GM18870 (cell line): ENCODE measurements at regions not wholly inside any gene's neighbourhood (a gene's known extent, or its start where the extent isn't known, plus 50 kb on each side); places are given as distances from the start of the nearest gene placed in this dataset.
"Not testable (repeated sequence)": the region's sequence is repeated elsewhere in the genome, so short reads cannot be mapped to it uniquely, and the experiment has no call there.

Source experiments
- ATAC-seq: cut with Tn5 transposase; IDR thresholded peaks from one replicate; pipeline ENCODE4 v1.9.1; 2021; ENCODE audit warnings: moderate library complexity; ENCODE audit not compliant: unreplicated experiment

DNA sequence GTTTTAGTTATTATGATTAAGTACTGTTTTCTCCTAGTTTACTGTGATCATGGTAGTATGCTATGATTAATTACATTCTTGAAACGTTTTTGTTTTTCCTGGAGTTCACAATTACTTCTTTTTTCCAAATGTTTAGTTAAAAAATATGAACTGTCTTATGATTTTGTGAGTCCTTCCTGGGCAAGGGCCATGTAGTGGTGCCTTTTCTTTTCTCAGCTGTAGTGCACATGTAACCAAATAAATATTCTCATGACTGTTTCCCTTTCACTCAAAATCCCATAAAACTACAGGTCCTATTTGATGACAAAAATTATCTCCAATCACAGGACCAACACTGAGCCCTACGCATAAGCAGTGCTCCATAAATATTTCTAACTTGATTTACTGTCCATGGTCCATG lies 118.9 kb upstream of the EGR2 start:
- ATAC-seq, result no peak

DNA sequence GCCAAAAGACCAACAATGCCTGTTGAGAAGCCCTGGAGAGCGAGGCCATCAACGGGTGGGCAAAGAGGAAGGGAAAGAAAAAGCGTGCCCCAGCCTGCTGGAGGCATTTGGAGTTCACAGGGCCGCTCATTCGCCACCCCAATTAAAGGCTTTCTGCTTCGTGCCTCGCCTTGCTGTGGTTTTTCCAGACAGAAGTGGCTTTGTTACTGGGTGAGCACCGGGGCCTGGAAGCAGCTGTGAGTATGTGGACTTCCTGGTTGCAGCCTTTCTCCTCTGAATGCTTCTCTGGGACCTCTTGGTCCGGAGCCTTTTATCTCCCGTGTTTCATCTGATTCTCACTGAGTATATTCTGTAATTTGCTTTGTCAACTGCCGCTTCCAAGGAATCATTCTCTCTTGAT lies 118.1 kb upstream of the EGR2 start:
- ATAC-seq, result no peak

DNA sequence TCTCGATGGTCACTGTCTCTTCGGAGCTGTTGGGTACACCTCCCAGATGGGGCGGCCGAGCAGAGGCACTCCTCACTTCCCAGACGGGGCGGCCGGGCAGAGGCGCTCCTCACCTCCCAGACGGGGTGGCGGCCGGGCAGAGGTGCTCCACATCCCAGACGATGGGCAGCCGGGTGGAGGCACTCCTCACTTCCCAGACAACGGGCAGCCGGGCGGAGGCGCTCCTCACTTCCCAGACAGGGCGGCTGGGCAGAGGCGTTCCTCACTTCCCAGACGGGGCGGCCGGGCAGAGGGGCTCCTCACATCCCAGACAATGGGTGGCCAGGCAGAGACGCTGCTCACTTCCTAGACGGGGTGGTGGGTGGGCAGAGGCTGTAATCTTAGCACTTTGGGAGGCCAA lies 112.6 kb upstream of the EGR2 start:
- ATAC-seq, result not testable (repeated sequence)

DNA sequence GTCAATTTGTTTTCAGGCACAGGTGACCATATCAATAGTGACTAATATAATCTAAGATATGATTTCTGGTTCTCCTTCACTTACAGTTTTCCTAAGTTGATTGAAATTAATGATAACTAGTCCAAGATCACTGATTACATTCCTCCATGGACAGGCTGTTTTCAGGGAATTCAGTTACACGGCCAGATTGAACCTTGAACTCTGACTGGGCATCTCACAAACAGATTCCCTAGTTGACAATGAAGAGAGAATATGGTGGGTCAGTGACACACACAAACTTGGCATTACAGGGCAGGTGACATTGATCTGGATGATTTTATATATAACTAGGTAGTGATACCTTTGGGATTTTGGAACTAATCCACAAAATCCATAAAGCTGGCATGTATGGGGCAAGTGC lies 110.2 kb upstream of the EGR2 start:
- no peak for ATAC-seq

- no peak for ATAC-seq
Observed at GRCh38 chr10:62924344-62924748, 108.2 kb upstream of the EGR2 start.

- no peak for ATAC-seq
Observed at GRCh38 chr10:62919776-62920175, 103.6 kb upstream of the EGR2 start.

DNA sequence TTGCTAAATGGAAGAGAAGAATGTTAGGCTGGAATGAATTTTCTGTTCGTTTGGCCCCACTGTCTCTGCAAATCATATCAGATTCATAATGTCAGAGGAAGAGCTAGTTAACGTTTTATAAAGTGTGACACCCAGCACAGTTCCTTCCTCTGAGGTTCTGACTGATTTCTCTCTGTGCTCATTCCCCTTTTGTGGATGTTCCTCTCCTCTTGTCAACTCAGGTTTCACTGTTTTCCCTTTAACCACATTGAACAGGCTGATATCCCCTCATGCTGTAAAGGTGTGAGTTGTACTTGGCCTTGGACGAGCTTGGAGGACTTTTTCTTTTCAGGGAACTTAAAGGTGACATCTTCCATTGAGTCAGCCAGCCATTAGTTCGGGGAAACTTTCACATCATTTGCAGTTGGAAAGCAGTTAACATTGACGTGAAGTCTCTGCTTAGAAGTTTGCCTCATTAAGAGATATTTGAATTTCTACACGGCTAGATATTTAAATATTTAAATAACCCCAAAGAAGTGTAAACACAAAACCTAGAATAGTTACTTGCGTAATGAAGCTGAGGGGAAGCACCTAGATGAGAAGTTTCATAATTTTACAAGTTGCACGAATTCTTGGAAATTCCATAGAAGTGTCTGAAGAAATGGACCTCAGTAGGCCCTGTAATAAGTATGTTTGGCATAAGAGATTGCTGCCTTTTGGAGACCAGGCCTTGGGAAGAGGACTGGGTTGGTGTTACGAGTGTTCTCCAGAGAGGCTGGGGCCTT lies 101.5 kb upstream of the EGR2 start:
- ATAC-seq, result no peak

GRCh38 chr10:62916141-62916603 lies 100.0 kb upstream of the EGR2 start:
- no peak for ATAC-seq

GRCh38 chr10:62915158-62915557 lies 99.0 kb upstream of the EGR2 start:
- ATAC-seq, result no peak

DNA sequence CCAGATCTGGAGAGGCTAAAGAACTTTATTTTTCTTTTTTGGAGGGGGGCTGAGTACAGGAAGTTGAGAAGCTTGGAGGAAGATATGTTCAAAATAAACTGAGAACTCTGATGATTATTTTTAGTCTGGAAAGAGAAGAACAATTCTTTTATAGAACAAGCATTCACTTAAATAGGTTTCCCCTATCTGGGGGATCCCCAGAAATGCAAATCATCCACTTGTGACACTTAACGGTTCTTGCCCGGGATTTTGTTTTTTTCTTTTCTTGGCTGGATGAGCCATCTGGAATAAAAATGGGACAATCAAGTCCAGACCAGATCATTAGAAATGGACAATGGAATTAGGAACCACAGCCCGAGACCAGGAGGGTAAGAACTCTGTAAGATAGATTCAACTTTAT lies 95.9 kb upstream of the EGR2 start:
- no peak for ATAC-seq

GRCh38 chr10:62911210-62911963 lies 95.2 kb upstream of the EGR2 start:
- ATAC-seq, result no peak

GRCh38 chr10:62907470-62908212 lies 91.5 kb upstream of the EGR2 start:
- no peak for ATAC-seq

- ATAC-seq, result no peak
Observed at GRCh38 chr10:62904281-62904875, 88.2 kb upstream of the EGR2 start.

- no peak for ATAC-seq
Observed at GRCh38 chr10:62903828-62904227, 87.7 kb upstream of the EGR2 start.

- ATAC-seq, result no peak
Observed at GRCh38 chr10:62900829-62901571, 84.8 kb upstream of the EGR2 start.

DNA sequence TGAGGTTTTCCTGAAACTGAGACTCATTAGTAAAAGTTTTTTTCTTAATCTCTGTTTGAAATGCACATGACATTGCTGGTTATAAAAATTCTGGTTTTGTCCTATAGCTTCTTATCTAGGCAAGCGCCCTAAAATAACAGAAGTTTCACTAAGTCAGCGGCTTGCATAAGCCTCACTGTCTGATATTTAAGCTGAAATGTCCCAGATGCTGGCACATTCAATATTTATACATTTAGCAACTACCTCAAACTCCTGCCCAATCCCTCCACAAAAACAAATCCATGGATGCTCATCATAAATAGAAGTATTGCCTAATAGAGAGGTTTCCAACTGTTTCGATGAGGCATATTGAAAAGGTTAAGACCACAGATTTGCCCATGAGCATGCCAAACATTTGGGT lies 83.1 kb upstream of the EGR2 start:
- ATAC-seq, result no peak

- ATAC-seq, result no peak
Observed at GRCh38 chr10:62895063-62895462, 78.9 kb upstream of the EGR2 start.

DNA sequence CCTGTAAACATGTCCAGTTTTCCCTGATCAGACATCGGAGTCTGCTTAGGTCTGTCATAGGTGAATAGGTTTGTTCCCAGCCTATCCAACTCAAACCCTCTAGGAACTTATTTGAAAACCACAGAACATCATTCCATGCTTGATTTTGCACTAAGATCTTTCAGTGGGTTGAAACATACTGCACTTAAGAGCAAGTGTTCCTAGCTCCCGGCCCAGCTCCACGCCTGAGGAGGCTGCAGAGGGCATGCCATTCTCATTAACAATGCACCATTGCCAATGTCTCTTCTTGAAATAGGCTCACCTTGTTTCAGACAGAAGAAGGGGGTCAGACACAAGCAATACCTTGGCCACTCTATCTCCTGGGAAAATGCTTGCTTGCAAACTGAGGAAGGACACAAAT lies 78.0 kb upstream of the EGR2 start:
- no peak for ATAC-seq

DNA sequence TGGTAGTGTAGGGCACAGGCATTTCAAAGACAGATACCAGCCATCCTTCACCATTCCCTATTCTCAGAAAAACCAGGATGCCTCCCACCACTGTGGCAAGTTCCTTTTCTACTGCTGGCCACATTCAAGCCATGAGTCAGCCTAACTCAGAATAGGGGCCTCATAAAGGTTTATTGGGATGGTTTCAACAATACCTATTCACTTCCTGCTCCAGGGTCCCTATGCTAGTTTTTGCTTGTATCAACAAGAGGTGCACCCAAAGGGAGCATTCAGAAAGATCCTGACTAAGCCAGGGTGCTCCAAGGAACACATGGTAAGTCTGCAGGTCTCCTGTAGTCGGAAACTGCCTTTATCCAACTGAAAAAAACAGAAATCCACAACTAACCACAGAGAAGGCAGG lies 76.9 kb upstream of the EGR2 start:
- no peak for ATAC-seq

GRCh38 chr10:62890395-62890794 lies 74.2 kb upstream of the EGR2 start:
- no peak for ATAC-seq

DNA sequence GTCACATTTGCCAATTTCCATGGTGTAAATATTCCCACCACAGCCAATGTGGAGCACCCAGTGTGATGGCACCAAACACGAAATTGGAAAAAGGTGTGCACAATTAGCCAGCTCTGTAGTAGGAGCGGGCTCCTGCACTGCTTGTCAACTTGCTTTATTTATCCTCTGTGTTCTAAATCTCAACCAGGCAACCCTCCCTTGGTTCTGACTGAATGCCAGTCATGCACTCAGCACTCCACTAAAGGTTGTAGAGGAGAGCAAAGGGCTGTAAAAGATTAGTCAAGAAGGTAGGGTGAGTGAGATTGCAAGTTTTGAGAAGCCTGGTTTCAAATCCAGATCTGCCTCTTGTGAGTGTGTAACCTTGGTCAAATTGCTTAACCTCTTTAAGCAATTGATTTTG lies 71.5 kb upstream of the EGR2 start:
- ATAC-seq, result no peak
